HCT116 (cell line): ENCODE measurements at regions not wholly inside any gene's neighbourhood (a gene's known extent, or its start where the extent isn't known, plus 50 kb on each side); places are given as distances from the start of the nearest gene placed in this dataset.

ENCODE experiments used
- ATAC-seq: fragments of 200-7000 bp; cut with Tn5 transposase; 2 replicates; pipeline ENCODE4 v1.9.1; 2020; ENCODE audit warnings: mild to moderate bottlenecking, moderate library complexity
- BruUV-seq: library from RNA; stranded (reverse); fragments of 400-500 nt; replicated peaks from 2 replicates; lab custom pipeline; 2021; lab: Mats Ljungman, UMichigan
- CTCF ChIA-PET: fragments of 300-600 bp; sonication (Branson Sonifier 250); formaldehyde crosslinking; loops from one replicate; lab custom pipeline; 2021; ENCODE audit warnings: antibody characterized with exemption; lab: Charles Lee
- POLR2A ChIA-PET: fragments of 300-600, 350-600 bp; sonication (Branson Sonifier 250); formaldehyde crosslinking; loops from one replicate; lab custom pipeline; 2021; ENCODE audit warnings: antibody characterized with exemption; lab: Charles Lee
- RAD21 ChIA-PET, 2 experiments: fragments of 300-600 bp; sonication (Branson Sonifier 250); formaldehyde crosslinking; loops; one replicate each; lab custom pipeline; 2023; ENCODE audit warnings: low total read pairs in 2 of 2; ENCODE audit not compliant: uncharacterized antibody in 2 of 2, unreplicated experiment in 2 of 2, low non-redundant PET in 1 of 2; lab: Charles Lee
- DNase-seq: peaks from one replicate; pipeline ENCODE4 v3.0.0-alpha.2; 2010; ENCODE audit warnings: low read depth, low spot score
- H2AFZ ChIP-seq: fragments of 200-600 bp; shearing (Covaris generic), sonication (generic); 2 replicates; pipeline ENCODE4 v1.6.1; 2017; ENCODE audit warnings: low read depth, mixed run types, mixed read lengths, antibody characterized with exemption, low read length; ENCODE audit not compliant: poor library complexity, severe bottlenecking
- H3K27ac ChIP-seq: 2 replicates; pipeline ENCODE4 v1.5.1; 2012; ENCODE audit warnings: low read depth, low read length
- H3K27me3 ChIP-seq: fragments of 200-600 bp; sonication (generic); 2 replicates; pipeline ENCODE4 v1.6.1; 2016; ENCODE audit warnings: mixed run types, low read length, mixed read lengths; ENCODE audit not compliant: insufficient read depth
- H3K36me3 ChIP-seq, 2 experiments: fragments of 200-500 bp in 1 of 2; fragments of 200-600 bp in 1 of 2; sonication (Bioruptor generic) in 1 of 2; sonication (generic) in 1 of 2; 2 replicates each; pipeline versions ENCODE4 v1.5.1 to v1.6.1; 2014 to 2016; ENCODE audit warnings: low read length in 2 of 2, inconsistent platforms in 1 of 2, mixed read lengths in 1 of 2, mixed run types in 1 of 2; ENCODE audit not compliant: insufficient read depth in 2 of 2, control insufficient read depth in 1 of 2
- H3K4me1 ChIP-seq, 2 experiments: fragments of 200-600 bp in 1 of 2; sonication (generic) in 1 of 2; 2 replicates each; pipeline versions ENCODE4 v1.5.1 to v1.6.1; 2012 to 2017; ENCODE audit warnings: low read length in 2 of 2, inconsistent platforms in 1 of 2, mild to moderate bottlenecking in 1 of 2, mixed read lengths in 1 of 2, mixed run types in 1 of 2, moderate library complexity in 1 of 2; ENCODE audit not compliant: insufficient read depth in 2 of 2, control insufficient read depth in 1 of 2
- H3K4me2 ChIP-seq: fragments of 200-600 bp; sonication (generic); 2 replicates; pipeline ENCODE4 v1.6.1; 2017; ENCODE audit warnings: mixed run types, low read length, mixed read lengths
- H3K4me3 ChIP-seq, 2 experiments: fragments of 200-600 bp in 1 of 2; sonication (generic) in 1 of 2; replicated peaks in 1 of 2; 2 replicates each; pipeline ENCODE4 v1.5.1; 2011 to 2016; ENCODE audit warnings: low read length in 2 of 2, control low read depth in 1 of 2, low read depth in 1 of 2, mild to moderate bottlenecking in 1 of 2, mixed read lengths in 1 of 2, mixed run types in 1 of 2
- H3K79me2 ChIP-seq: fragments of 200-600 bp; sonication (generic); 2 replicates; pipeline ENCODE4 v1.6.1; 2017; ENCODE audit warnings: mild to moderate bottlenecking, mixed run types, low read length, moderate library complexity, mixed read lengths; ENCODE audit not compliant: insufficient read depth
- H3K9ac ChIP-seq: fragments of 200-600 bp; sonication (generic); 2 replicates; pipeline ENCODE4 v1.6.1; 2016; ENCODE audit warnings: low read length, mixed read lengths
- H3K9me2 ChIP-seq: fragments of 200-600 bp; sonication (generic), shearing (Covaris generic); 2 replicates; pipeline ENCODE4 v1.6.1; 2017; ENCODE audit warnings: mixed run types, mild to moderate bottlenecking, moderate library complexity; ENCODE audit not compliant: insufficient read depth
- H3K9me3 ChIP-seq, 2 experiments: fragments of 200-500 bp in 1 of 2; fragments of 200-600 bp in 1 of 2; sonication (Bioruptor generic) in 1 of 2; sonication (generic) in 1 of 2; 2 replicates each; pipeline ENCODE4 v1.6.1; 2014 to 2017; ENCODE audit warnings: low read length in 2 of 2, mixed read lengths in 2 of 2, inconsistent platforms in 1 of 2, low read depth in 1 of 2, mild to moderate bottlenecking in 1 of 2, mixed run types in 1 of 2, moderate library complexity in 1 of 2; ENCODE audit not compliant: control insufficient read depth in 1 of 2, insufficient read depth in 1 of 2
- H4K20me1 ChIP-seq: fragments of 200-600 bp; sonication (generic), shearing (Covaris generic); 2 replicates; pipeline ENCODE4 v1.6.1; 2017; ENCODE audit warnings: mixed run types, mild to moderate bottlenecking, moderate library complexity; ENCODE audit not compliant: insufficient read depth
- CBX3 ChIP-seq: IDR thresholded peaks from 2 replicates; pipeline ENCODE4 v1.6.1; 2012; ENCODE audit warnings: low read depth
- EZH2 ChIP-seq: fragments of 200-600 bp; sonication (generic); IDR thresholded peaks from 2 replicates; pipeline ENCODE4 v1.6.1; 2017; ENCODE audit warnings: antibody characterized with exemption, mixed run types
- EZH2phosphoT487 ChIP-seq: fragments of 200-600 bp; IDR thresholded peaks from 2 replicates; pipeline ENCODE4 v1.6.1; 2018; ENCODE audit warnings: antibody characterized with exemption, borderline replicate concordance
- FOSL1 ChIP-seq: IDR thresholded peaks from 2 replicates; pipeline ENCODE4 v1.6.1; 2012; ENCODE audit warnings: low read depth
- MAX ChIP-seq: IDR thresholded peaks from 2 replicates; pipeline ENCODE4 v1.6.1; 2012
- POLR2A ChIP-seq: IDR thresholded peaks from 2 replicates; pipeline ENCODE4 v1.7.0; 2011; ENCODE audit warnings: borderline replicate concordance; ENCODE audit not compliant: insufficient read depth, insufficient read length; ENCODE audit errors: extremely low read depth
- POLR2AphosphoS5 ChIP-seq: IDR thresholded peaks from 2 replicates; pipeline ENCODE4 v1.6.1; 2011; ENCODE audit warnings: mild to moderate bottlenecking, low read depth, low read length, moderate library complexity
- RAD21 ChIP-seq: IDR thresholded peaks from 2 replicates; pipeline ENCODE4 v1.6.1; 2012; ENCODE audit warnings: low read depth, mild to moderate bottlenecking
- REST ChIP-seq: IDR thresholded peaks from 2 replicates; pipeline ENCODE4 v1.6.1; 2012; ENCODE audit warnings: low read depth
- SIN3A ChIP-seq: IDR thresholded peaks from 2 replicates; pipeline ENCODE4 v1.6.1; 2012; ENCODE audit warnings: low read depth
- SRF ChIP-seq: IDR thresholded peaks from 2 replicates; pipeline ENCODE4 v1.6.1; 2012; ENCODE audit warnings: low read depth
- intact Hi-C: fragments of 100-400 bp; cut with micrococcal nuclease; formaldehyde crosslinking; loops from 2 replicates; pipeline ENCODE4 v1.10.0; 2022

GRCh38 chr1:69485616-69486015, 82.1 kb upstream of the LRRC7 start:
- Histone ChIP-seq H3K79me2 (no peaks in the 10 kb centered on the region), H3K9ac (no peak overlapping the region), H3K4me2 (no peak overlapping the region), H2AFZ (no peak overlapping the region), H3K27ac (no peak overlapping the region), H3K4me3 (no peak overlapping the region), H3K9me3 (no peaks in the 10 kb centered on the region), H4K20me1 (no peaks in the 10 kb centered on the region), H3K36me3 (no peaks in the 10 kb centered on the region), H3K9me2 (no peaks in the 10 kb centered on the region), H3K27me3 (no peaks in the 10 kb centered on the region), H3K4me1 (no peaks in the 10 kb centered on the region)
- CTCF ChIA-PET = no interaction called here
- RAD21 ChIA-PET = no interaction called here
- intact Hi-C loops = no loop called here
- POLR2A ChIA-PET = no interaction called here
- DNase-seq (no peak), ATAC-seq (no peak)
- TF ChIP-seq SIN3A (no peak), SRF (no peak), FOSL1 (no peak), EZH2phosphoT487 (no peak), POLR2AphosphoS5 (no peak), RAD21 (no peak), POLR2A (no peak), MAX (no peak), REST (no peak), EZH2 (no peak), CBX3 (no peak)
- no TSS peak for BruUV-seq
